K562 (cell line): ENCODE measurements at regions not wholly inside any gene's neighbourhood (a gene's known extent, or its start where the extent isn't known, plus 50 kb on each side); places are given as distances from the start of the nearest gene placed in this dataset.

Source experiments
- ATAC-seq: fragments of 200-7000 bp; cut with Tn5 transposase; 3 replicates; pipeline ENCODE4 v1.9.1; 2020; ENCODE audit warnings: moderate library complexity
- BruUV-seq: library from RNA; stranded (reverse); fragments of 400-500 nt; replicated peaks from 2 replicates; lab custom pipeline; 2021; lab: Mats Ljungman, UMichigan
- CTCF ChIA-PET: fragments of 300-600 bp; formaldehyde crosslinking; extraction: SDS; loops from one replicate; lab custom pipeline; 2021; ENCODE audit warnings: low intra/inter-chr PET ratio; lab: Yijun Ruan, JAX
- POLR2A ChIA-PET: fragments of 300-600, 350-650 bp; sonication (Branson Sonifier 250); formaldehyde crosslinking; extraction: SDS; loops from one replicate; lab custom pipeline; 2021; ENCODE audit warnings: antibody characterized with exemption, inconsistent platforms; lab: Yijun Ruan, JAX
- DNase-seq, 4 experiments: peaks; one replicate each; pipeline versions ENCODE4 v3.0.0 to v3.0.0-alpha.2; 2011 to 2018; ENCODE audit warnings: low spot score in 3 of 4, mixed read lengths in 3 of 4; ENCODE audit errors: extremely low read depth in 1 of 4
- FAIRE-seq: peaks from 2 replicates; lab custom pipeline; 2011; peaks lifted over from hg19 to GRCh38; lab: Jason Lieb, UNC
- H2AFZ ChIP-seq: 2 replicates; pipeline ENCODE4 v1.6.0; 2011; ENCODE audit warnings: low read depth, low read length, control low read depth, inconsistent platforms
- H3K27ac ChIP-seq: fragments of 200-600 bp; 3 replicates; pipeline ENCODE4 v1.8.0; 2011; ENCODE audit warnings: low read depth, mild to moderate bottlenecking, control low read depth, inconsistent platforms, low read length, moderate library complexity, mixed read lengths; ENCODE audit errors: extremely low read depth
- H3K27me3 ChIP-seq, 2 experiments: fragments of 300-600 bp in 1 of 2; 2 replicates in 1 of 2; 3 replicates in 1 of 2; pipeline versions ENCODE4 v1.6.0 to v1.8.0; 2011; ENCODE audit warnings: inconsistent platforms in 2 of 2, low read length in 2 of 2, mild to moderate bottlenecking in 1 of 2, mixed read lengths in 1 of 2, moderate library complexity in 1 of 2; ENCODE audit not compliant: control insufficient read depth in 2 of 2, insufficient read depth in 2 of 2
- H3K36me3 ChIP-seq: fragments of 300-600 bp; 3 replicates; pipeline ENCODE4 v1.8.0; 2011; ENCODE audit warnings: mild to moderate bottlenecking, low read length, inconsistent platforms; ENCODE audit not compliant: control insufficient read depth, insufficient read depth
- H3K4me1 ChIP-seq, 2 experiments: fragments of 200-600 bp in 1 of 2; replicated peaks in 1 of 2; 2 replicates in 1 of 2; 3 replicates in 1 of 2; pipeline versions ENCODE4 v1.5.1 to v1.8.0; 2011; ENCODE audit warnings: inconsistent platforms in 2 of 2, low read length in 2 of 2, mild to moderate bottlenecking in 1 of 2, mixed read lengths in 1 of 2, moderate library complexity in 1 of 2; ENCODE audit not compliant: control insufficient read depth in 2 of 2, insufficient read depth in 2 of 2
- H3K4me2 ChIP-seq: 2 replicates; pipeline ENCODE4 v1.6.1; 2011; ENCODE audit warnings: low read length, control low read depth, inconsistent platforms, mixed read lengths; ENCODE audit not compliant: insufficient read depth
- H3K4me3 ChIP-seq: fragments of 200-600 bp; sonication (generic), shearing (Covaris generic); 2 replicates; pipeline ENCODE4 v1.5.1; 2016; ENCODE audit warnings: control low read depth, inconsistent platforms
- H3K79me2 ChIP-seq: fragments of 200-600 bp; 3 replicates; pipeline ENCODE4 v1.8.0; 2011; ENCODE audit warnings: low read length, inconsistent platforms; ENCODE audit not compliant: control insufficient read depth, insufficient read depth
- H3K9ac ChIP-seq, 2 experiments: 2 replicates each; pipeline versions ENCODE4 v1.6.0 to v1.6.1; 2011; ENCODE audit warnings: low read depth in 2 of 2, low read length in 2 of 2, control low read depth in 1 of 2, inconsistent platforms in 1 of 2, mild to moderate bottlenecking in 1 of 2, mixed read lengths in 1 of 2; ENCODE audit not compliant: insufficient read depth in 1 of 2
- H3K9me1 ChIP-seq: one replicate; pipeline ENCODE4 v1.6.0; 2011; ENCODE audit warnings: inconsistent platforms, mild to moderate bottlenecking, low read length, moderate library complexity; ENCODE audit not compliant: control insufficient read depth, insufficient read depth
- H3K9me3 ChIP-seq: replicated peaks from 2 replicates; pipeline ENCODE4 v1.5.1; 2011; ENCODE audit warnings: low read depth, low read length, inconsistent platforms; ENCODE audit not compliant: control insufficient read depth, insufficient read depth
- H4K20me1 ChIP-seq: replicated peaks from 2 replicates; pipeline ENCODE4 v1.6.1; 2011; ENCODE audit warnings: low read length, inconsistent platforms, mixed read lengths; ENCODE audit not compliant: control insufficient read depth, insufficient read depth
- GABPA ChIP-seq: fragments of 200-800 bp; sonication (Bioruptor generic); conservative IDR thresholded peaks from 2 replicates; pipeline ENCODE4 v1.6.1; 2016; ENCODE audit warnings: low read depth, missing genetic modification characterization, missing compliant biosample characterization
- GTF2A2 ChIP-seq: IDR thresholded peaks from 2 replicates; pipeline ENCODE4 v1.6.1; 2016; ENCODE audit warnings: mild to moderate bottlenecking, missing genetic modification characterization, missing compliant biosample characterization
- HDGF ChIP-seq: fragments of 450-650 bp; IDR thresholded peaks from 2 replicates; pipeline ENCODE4 v1.6.1; 2016
- KAT7 ChIP-seq: sonication (generic); formaldehyde crosslinking; IDR thresholded peaks from 2 replicates; pipeline ENCODE4 v1.8.0; 2022; ENCODE audit warnings: missing genetic modification reagents, mild to moderate bottlenecking, borderline replicate concordance
- MAFF ChIP-seq: IDR thresholded peaks from 2 replicates; pipeline ENCODE4 v1.6.1; 2012; ENCODE audit warnings: low read length, improper control_type of control experiment
- MEF2A ChIP-seq: IDR thresholded peaks from 2 replicates; pipeline ENCODE4 v1.6.1; 2011; ENCODE audit warnings: low read depth, mild to moderate bottlenecking, low read length, moderate library complexity; ENCODE audit not compliant: control insufficient read depth
- MLX ChIP-seq, 2 experiments: fragments of 450-650 bp in 1 of 2; sonication (generic) in 1 of 2; formaldehyde crosslinking; conservative IDR thresholded peaks; 2 replicates each; pipeline versions ENCODE4 v1.4.0 to v1.8.1; 2020 to 2022; ENCODE audit warnings: mild to moderate bottlenecking in 1 of 2, missing genetic modification reagents in 1 of 2
- PYGO2 ChIP-seq: fragments of 450-650 bp; IDR thresholded peaks from 2 replicates; pipeline ENCODE4 v1.6.1; 2016; ENCODE audit warnings: mild to moderate bottlenecking, missing genetic modification characterization, moderate library complexity, missing compliant biosample characterization
- RAD21 ChIP-seq, 2 experiments: fragments of 250-450 bp in 1 of 2; fragments of 450-650 bp in 1 of 2; sonication (Bioruptor Pico) in 1 of 2; formaldehyde crosslinking in 1 of 2; IDR thresholded peaks in 1 of 2; conservative IDR thresholded peaks in 1 of 2; 2 replicates each; pipeline versions ENCODE4 v1.4.0 to v1.8.0; 2020 to 2022; ENCODE audit warnings: mild to moderate bottlenecking in 2 of 2, moderate library complexity in 1 of 2
- SRF ChIP-seq, 2 experiments: fragments of 250-450, 450-650 bp in 1 of 2; sonication (Bioruptor Pico) in 1 of 2; sonication (generic) in 1 of 2; formaldehyde crosslinking; IDR thresholded peaks; 2 replicates each; pipeline versions ENCODE4 v1.5.0 to v1.5.1; 2020 to 2022; ENCODE audit warnings: mild to moderate bottlenecking in 1 of 2, missing genetic modification reagents in 1 of 2
- TBL1XR1 ChIP-seq, 2 experiments: IDR thresholded peaks; 2 replicates each; pipeline ENCODE4 v1.6.1; 2012; ENCODE audit warnings: improper control_type of control experiment in 2 of 2, low read length in 2 of 2, mild to moderate bottlenecking in 1 of 2
- THAP7 ChIP-seq: fragments of 250-450 bp; sonication (Bioruptor Pico); IDR thresholded peaks from 2 replicates; pipeline ENCODE4 v1.5.0; 2021
- WGBS: fragments of 100-300 bp; shearing (Covaris generic); methylation state at CpG from one replicate; pipeline ENCODE4 v1.1.6; 2016; ENCODE audit warnings: low coverage, mixed read lengths; ENCODE audit not compliant: insufficient coverage; ENCODE audit errors: missing lambda C conversion rate; 5-methylcytosine and 5-hydroxymethylcytosine counted together
- in situ Hi-C: fragments of 300-500 bp; cut with MboI; formaldehyde crosslinking; loops from 4 replicates; pipeline ENCODE4 v1.15.0; 2018; ENCODE audit warnings: inconsistent platforms, mixed read lengths
- intact Hi-C: fragments of 100-400 bp; cut with micrococcal nuclease; formaldehyde crosslinking; loops from 2 replicates; pipeline ENCODE4 v1.14.2; 2022
- TF ChIP-seq, protein P1 (sequence below): fragments of 250-450 bp; sonication (Bioruptor Pico); IDR thresholded peaks from 2 replicates; pipeline ENCODE4 v1.4.0; 2020; ENCODE audit warnings: mild to moderate bottlenecking, moderate library complexity

GRCh38 chr22:34344702-34345101 lies 424.4 kb upstream of the LARGE1 start:
- no peak overlapping the region for H3K4me2 ChIP-seq
- no peaks in the 10 kb centered on the region for H3K4me1 ChIP-seq
- no peaks in the 10 kb centered on the region for H4K20me1 ChIP-seq
- H3K9ac ChIP-seq = no peak overlapping the region
- no peak overlapping the region for H2AFZ ChIP-seq
- no peaks in the 10 kb centered on the region for H3K27me3 ChIP-seq
- ChIA-PET CTCF (no interaction called here), POLR2A (no interaction called here)
- H3K4me3 ChIP-seq = no peak overlapping the region
- H3K9me3 ChIP-seq = no peaks in the 10 kb centered on the region
- intact Hi-C loops (no loop called here), in situ Hi-C loops (no loop called here)
- no peaks in the 10 kb centered on the region for H3K36me3 ChIP-seq
- DNase-seq (no peak), FAIRE-seq (no peak), ATAC-seq (no peak)
- no peak for TF ChIP-seq GABPA (tag)
- TF ChIP-seq RAD21 (CRISPR knock-in tag; conservative IDR thresholded peaks at IDR 0.05 in 1 of 2, IDR thresholded peaks at IDR 0.05 in 1 of 2) = no peak
- TF ChIP-seq KAT7 (CRISPR knock-in tag) = no peak
- TF ChIP-seq HDGF = no peak
- WGBS = 0% methylated on average over 1 of the region's 1 CpG
- H3K27ac ChIP-seq = no peak overlapping the region
- H3K79me2 ChIP-seq = no peaks in the 10 kb centered on the region
- H3K9me1 ChIP-seq = no peaks in the 10 kb centered on the region
- BruUV-seq = no TSS peak

- DNase-seq = no peak
- no TSS peak for BruUV-seq
- H3K27me3 ChIP-seq = no peaks in the 10 kb centered on the region
- H3K4me3 ChIP-seq = no peak overlapping the region
- H3K9me1 ChIP-seq = no peaks in the 10 kb centered on the region
- no peaks in the 10 kb centered on the region; the same call in 1 of the 2 replicates for H3K9me3 ChIP-seq
- no peaks in the 10 kb centered on the region for H3K79me2 ChIP-seq
- WGBS = 0% methylated on average over 9 of the region's 12 CpGs
- H3K9ac ChIP-seq = no peak overlapping the region
- H4K20me1 ChIP-seq = no peaks in the 10 kb centered on the region
- ChIA-PET CTCF (no interaction called here), POLR2A (no interaction called here)
- intact Hi-C loops (no loop called here), in situ Hi-C loops (no loop called here)
- H3K4me2 ChIP-seq = no peak overlapping the region
- FAIRE-seq = no peak
- ATAC-seq = no peak
- no peaks in the 10 kb centered on the region for H3K36me3 ChIP-seq
- no peaks in the 10 kb centered on the region for H3K4me1 ChIP-seq
- H3K27ac ChIP-seq = no peak overlapping the region
- no peak overlapping the region for H2AFZ ChIP-seq
- TF ChIP-seq GTF2A2 (tag) = no peak
- no peak for TF ChIP-seq TBL1XR1 (IDR thresholded peaks at IDR 0.05; ENCODE audit: low read length in 2 of 2)
- no peak for TF ChIP-seq MAFF
- TF ChIP-seq PYGO2 (tag) = no peak
- TF ChIP-seq, protein P1, sequence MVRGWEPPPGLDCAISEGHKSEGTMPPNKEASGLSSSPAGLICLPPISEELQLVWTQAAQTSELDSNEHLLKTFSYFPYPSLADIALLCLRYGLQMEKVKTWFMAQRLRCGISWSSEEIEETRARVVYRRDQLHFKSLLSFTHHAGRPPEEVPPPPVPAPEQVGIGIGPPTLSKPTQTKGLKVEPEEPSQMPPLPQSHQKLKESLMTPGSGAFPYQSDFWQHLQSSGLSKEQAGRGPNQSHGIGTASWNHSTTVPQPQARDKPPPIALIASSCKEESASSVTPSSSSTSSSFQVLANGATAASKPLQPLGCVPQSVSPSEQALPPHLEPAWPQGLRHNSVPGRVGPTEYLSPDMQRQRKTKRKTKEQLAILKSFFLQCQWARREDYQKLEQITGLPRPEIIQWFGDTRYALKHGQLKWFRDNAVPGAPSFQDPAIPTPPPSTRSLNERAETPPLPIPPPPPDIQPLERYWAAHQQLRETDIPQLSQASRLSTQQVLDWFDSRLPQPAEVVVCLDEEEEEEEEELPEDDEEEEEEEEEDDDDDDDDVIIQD = no peak
- TF ChIP-seq MLX (CRISPR knock-in tag; conservative IDR thresholded peaks at IDR 0.05) = no peak
- no peak for TF ChIP-seq SRF (CRISPR knock-in tag; IDR thresholded peaks at IDR 0.05)
- TF ChIP-seq MEF2A = no peak
- no peak for TF ChIP-seq THAP7 (CRISPR knock-in tag)
These were observed 434.0 kb upstream of the LARGE1 start for GRCh38 chr22:34354071-34354817.
